ENCODE measurements at regions not wholly inside any gene's neighbourhood (a gene's known extent, or its start where the extent isn't known, plus 50 kb on each side); places are given as distances from the start of the nearest gene placed in this dataset.

- 95% methylated on average over 4 of the region's 4 CpGs for WGBS (ENCODE audit: low lambda C conversion rate, missing lambda C conversion rate)
- H2AFZ ChIP-seq = no peak overlapping the region
- H3K4me2 ChIP-seq = no peak overlapping the region
- peaks cover 6% of the 10 kb centered on the region for H3K4me1 ChIP-seq (ENCODE audit: insufficient read depth)
- no peak for DNase-seq (ENCODE audit: low spot score)
- no peak overlapping the region for H3K27ac ChIP-seq
- no peaks in the 10 kb centered on the region for H3K79me2 ChIP-seq
- peaks cover 11% of the 10 kb centered on the region for H3K27me3 ChIP-seq
- no peaks in the 10 kb centered on the region for H4K20me1 ChIP-seq (ENCODE audit: insufficient read depth, poor library complexity, severe bottlenecking)
- no peaks in the 10 kb centered on the region for H3K9me2 ChIP-seq (replicated peaks; ENCODE audit: insufficient read depth)
- no peaks in the 10 kb centered on the region for H3K36me3 ChIP-seq (replicated peaks; ENCODE audit: insufficient read depth, low read depth)
- TF ChIP-seq, protein P1, sequence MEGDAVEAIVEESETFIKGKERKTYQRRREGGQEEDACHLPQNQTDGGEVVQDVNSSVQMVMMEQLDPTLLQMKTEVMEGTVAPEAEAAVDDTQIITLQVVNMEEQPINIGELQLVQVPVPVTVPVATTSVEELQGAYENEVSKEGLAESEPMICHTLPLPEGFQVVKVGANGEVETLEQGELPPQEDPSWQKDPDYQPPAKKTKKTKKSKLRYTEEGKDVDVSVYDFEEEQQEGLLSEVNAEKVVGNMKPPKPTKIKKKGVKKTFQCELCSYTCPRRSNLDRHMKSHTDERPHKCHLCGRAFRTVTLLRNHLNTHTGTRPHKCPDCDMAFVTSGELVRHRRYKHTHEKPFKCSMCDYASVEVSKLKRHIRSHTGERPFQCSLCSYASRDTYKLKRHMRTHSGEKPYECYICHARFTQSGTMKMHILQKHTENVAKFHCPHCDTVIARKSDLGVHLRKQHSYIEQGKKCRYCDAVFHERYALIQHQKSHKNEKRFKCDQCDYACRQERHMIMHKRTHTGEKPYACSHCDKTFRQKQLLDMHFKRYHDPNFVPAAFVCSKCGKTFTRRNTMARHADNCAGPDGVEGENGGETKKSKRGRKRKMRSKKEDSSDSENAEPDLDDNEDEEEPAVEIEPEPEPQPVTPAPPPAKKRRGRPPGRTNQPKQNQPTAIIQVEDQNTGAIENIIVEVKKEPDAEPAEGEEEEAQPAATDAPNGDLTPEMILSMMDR (IDR thresholded peaks at IDR 0.05; ENCODE audit: poor library complexity) = no peak
- TF ChIP-seq EZH2 (IDR thresholded peaks at IDR 0.05; ENCODE audit: borderline replicate concordance) (no peak), EZH2phosphoT487 (IDR thresholded peaks at IDR 0.05; ENCODE audit: low read depth, severe bottlenecking, unreplicated experiment) (no peak)
- H3K4me3 ChIP-seq = no peak overlapping the region
- no peaks in the 10 kb centered on the region for H3K9me3 ChIP-seq (ENCODE audit: low read depth)
Observed at GRCh38 chr2:5978131-5978751, 286.1 kb downstream of the SOX11 start.

DNA sequence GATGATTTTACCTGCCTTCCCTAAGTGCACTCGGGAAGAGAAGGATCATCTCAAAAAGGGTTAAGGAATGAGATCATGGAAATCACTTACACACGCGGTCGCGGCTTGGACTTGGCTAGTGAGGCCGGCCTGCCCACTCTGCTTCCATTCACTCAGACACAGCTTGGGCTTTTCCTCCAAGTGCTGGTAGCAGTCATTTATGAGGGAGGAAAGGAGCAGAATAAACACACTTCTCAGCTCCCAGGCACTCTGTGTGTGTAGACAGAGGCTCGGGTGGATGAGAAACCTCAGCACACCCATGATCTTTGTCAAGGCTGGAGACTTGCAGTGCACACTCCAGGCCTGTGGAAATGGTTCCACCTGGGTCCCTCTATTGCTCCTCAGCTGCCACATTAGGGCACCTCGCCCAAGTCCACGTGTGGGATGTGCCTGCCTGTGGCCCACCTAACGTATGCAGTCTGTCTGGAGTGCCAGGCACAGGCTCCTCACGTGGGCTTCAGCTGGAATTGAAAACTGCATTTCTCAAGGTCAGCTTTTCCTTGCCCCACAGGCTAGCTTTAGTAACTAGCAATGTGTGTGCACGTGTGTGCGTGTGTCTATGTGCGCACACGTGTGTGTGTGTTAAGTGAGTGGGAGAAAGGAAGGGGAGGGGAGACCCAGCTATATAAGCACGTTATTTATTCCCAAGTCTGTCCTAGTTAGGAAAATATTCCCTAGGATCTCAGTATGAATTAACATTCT, 288.4 kb downstream of the SOX11 start:
- no peak for TF ChIP-seq EZH2 (IDR thresholded peaks at IDR 0.05; ENCODE audit: borderline replicate concordance)
- TF ChIP-seq, protein P1 (IDR thresholded peaks at IDR 0.05; ENCODE audit: poor library complexity) = no peak
- Histone ChIP-seq H4K20me1 (ENCODE audit: insufficient read depth, poor library complexity, severe bottlenecking) (no peaks in the 10 kb centered on the region), H3K27me3 (peaks cover 11% of the 10 kb centered on the region), H3K27ac (peak overlapping the region; percentile 64), H3K9me2 (replicated peaks; ENCODE audit: insufficient read depth) (no peaks in the 10 kb centered on the region), H3K36me3 (replicated peaks; ENCODE audit: insufficient read depth, low read depth) (no peaks in the 10 kb centered on the region), H3K9me3 (ENCODE audit: low read depth) (no peaks in the 10 kb centered on the region), H2AFZ (no peak overlapping the region), H3K4me1 (ENCODE audit: insufficient read depth) (peaks cover 6% of the 10 kb centered on the region), H3K79me2 (no peaks in the 10 kb centered on the region), H3K4me2 (peak overlapping the region; percentile 74), H3K4me3 (no peak overlapping the region)
- 59% methylated on average over 16 of the region's 16 CpGs for WGBS (ENCODE audit: low lambda C conversion rate, missing lambda C conversion rate)
- DNase-seq (ENCODE audit: low spot score) = no peak

- Histone ChIP-seq H2AFZ (no peak overlapping the region), H3K36me3 (replicated peaks; ENCODE audit: insufficient read depth, low read depth) (no peaks in the 10 kb centered on the region), H3K4me1 (ENCODE audit: insufficient read depth) (peaks cover 6% of the 10 kb centered on the region), H3K9me3 (ENCODE audit: low read depth) (no peaks in the 10 kb centered on the region), H3K9me2 (replicated peaks; ENCODE audit: insufficient read depth) (no peaks in the 10 kb centered on the region), H3K4me2 (peak overlapping the region; percentile 74), H3K79me2 (no peaks in the 10 kb centered on the region), H3K27ac (peak overlapping the region; percentile 64), H3K4me3 (peak overlapping the region; percentile 17), H3K27me3 (peaks cover 11% of the 10 kb centered on the region), H4K20me1 (ENCODE audit: insufficient read depth, poor library complexity, severe bottlenecking) (no peaks in the 10 kb centered on the region)
- WGBS (ENCODE audit: low lambda C conversion rate, missing lambda C conversion rate) = 61% methylated on average over 16 of the region's 16 CpGs
- TF ChIP-seq EZH2phosphoT487 (IDR thresholded peaks at IDR 0.05; ENCODE audit: low read depth, severe bottlenecking, unreplicated experiment) (no peak), EZH2 (IDR thresholded peaks at IDR 0.05; ENCODE audit: borderline replicate concordance) (no peak)
- TF ChIP-seq, protein P1 (IDR thresholded peaks at IDR 0.05; ENCODE audit: poor library complexity) = no peak
- DNase-seq (ENCODE audit: low spot score) = no peak
Observed at GRCh38 chr2:5982193-5982902, 290.2 kb downstream of the SOX11 start.

Data from hepatocyte (in vitro differentiated cells).